H1 (cell line): ENCODE measurements at regions not wholly inside any gene's neighbourhood (a gene's known extent, or its start where the extent isn't known, plus 50 kb on each side); places are given as distances from the start of the nearest gene placed in this dataset.

ENCODE experiments used
- CHD7 ChIP-seq: fragments of 300-600 bp; sonication (generic); IDR thresholded peaks from 2 replicates; pipeline ENCODE4 v1.7.1; 2012; ENCODE audit warnings: low read length, moderate library complexity, mild to moderate bottlenecking, inconsistent platforms; ENCODE audit not compliant: insufficient replicate concordance
- EZH2 ChIP-seq: fragments of 200-600 bp; sonication (generic); IDR thresholded peaks from 2 replicates; pipeline ENCODE4 v1.7.1; 2012; ENCODE audit warnings: low read depth, mild to moderate bottlenecking, moderate library complexity, low read length, inconsistent platforms; ENCODE audit not compliant: severe bottlenecking
- FOSL1 ChIP-seq: IDR thresholded peaks from 2 replicates; pipeline ENCODE4 v1.6.1; 2011; ENCODE audit warnings: mild to moderate bottlenecking, low read depth, low read length, moderate library complexity; ENCODE audit not compliant: insufficient read depth
- HDAC6 ChIP-seq: IDR thresholded peaks from one replicate; pipeline ENCODE4 v1.7.1; 2012; ENCODE audit warnings: low read depth, mild to moderate bottlenecking, inconsistent platforms, low read length, moderate library complexity
- JUN ChIP-seq: IDR thresholded peaks from 2 replicates; pipeline ENCODE4 v1.6.1; 2011; ENCODE audit warnings: low read depth, mild to moderate bottlenecking, improper control_type of control experiment, low read length
- KDM4A ChIP-seq: IDR thresholded peaks from one replicate; pipeline ENCODE4 v1.7.1; 2012; ENCODE audit warnings: low read depth, mild to moderate bottlenecking, moderate library complexity, low read length, inconsistent platforms; ENCODE audit not compliant: severe bottlenecking
- POLR2AphosphoS5 ChIP-seq: IDR thresholded peaks from 2 replicates; pipeline ENCODE4 v1.6.1; 2011; ENCODE audit warnings: low read depth, low read length
- RAD21 ChIP-seq, 2 experiments: IDR thresholded peaks in 1 of 2; conservative IDR thresholded peaks in 1 of 2; 2 replicates each; pipeline ENCODE4 v1.6.1; 2011; ENCODE audit warnings: low read depth in 2 of 2, low read length in 2 of 2, improper control_type of control experiment in 1 of 2, inconsistent platforms in 1 of 2, mild to moderate bottlenecking in 1 of 2, moderate library complexity in 1 of 2
- SIRT6 ChIP-seq: IDR thresholded peaks from one replicate; pipeline ENCODE4 v1.7.1; 2012; ENCODE audit warnings: low read length, inconsistent platforms
- SIX5 ChIP-seq: IDR thresholded peaks from 2 replicates; pipeline ENCODE4 v1.6.1; 2011; ENCODE audit warnings: mild to moderate bottlenecking, low read depth, low read length
- SP2 ChIP-seq: IDR thresholded peaks from 2 replicates; pipeline ENCODE4 v1.6.1; 2012; ENCODE audit warnings: mild to moderate bottlenecking, low read length, inconsistent platforms
- TAF1 ChIP-seq: IDR thresholded peaks from 2 replicates; pipeline ENCODE4 v1.6.1; 2011; ENCODE audit warnings: mild to moderate bottlenecking, low read depth, low read length
- TCF12 ChIP-seq: IDR thresholded peaks from 2 replicates; pipeline ENCODE4 v1.6.1; 2011; ENCODE audit warnings: low read depth, mild to moderate bottlenecking, low read length

GRCh38 chr3:43919029-43919428, 228.3 kb downstream of the ABHD5 start (continued):
- TF ChIP-seq CHD7 = no peak
- no peak for TF ChIP-seq TCF12
- TF ChIP-seq HDAC6 = no peak
- TF ChIP-seq FOSL1 = no peak
- TF ChIP-seq SIX5 = no peak
- TF ChIP-seq RAD21 (IDR thresholded peaks at IDR 0.05 in 1 of 2, conservative IDR thresholded peaks at IDR 0.05 in 1 of 2; ENCODE audit: low read depth in 2 of 2, low read length in 2 of 2) = no peak
- TF ChIP-seq SIRT6 = no peak
- TF ChIP-seq JUN = no peak
- no peak for TF ChIP-seq EZH2
- TF ChIP-seq SP2 = no peak
- TF ChIP-seq KDM4A = no peak
- TF ChIP-seq POLR2AphosphoS5 = no peak
- no peak for TF ChIP-seq TAF1
